ENCODE measurements at regions not wholly inside any gene's neighbourhood (a gene's known extent, or its start where the extent isn't known, plus 50 kb on each side); places are given as distances from the start of the nearest gene placed in this dataset.

- Histone ChIP-seq H3K27ac (ENCODE audit: extremely low read depth, low read depth, low read length) (no peak overlapping the region), H3K4me3 (ENCODE audit: low read depth, low read length) (no peak overlapping the region), H3K9me3 (ENCODE audit: control insufficient read depth, insufficient read depth, low read depth, low read length) (no peaks in the 10 kb centered on the region), H3K36me3 (ENCODE audit: control insufficient read depth in 2 of 2, insufficient read depth in 1 of 2, low read length in 2 of 2) (no peaks in the 10 kb centered on the region), H3K4me1 (ENCODE audit: control insufficient read depth, insufficient read depth, low read length) (no peaks in the 10 kb centered on the region)
- TF ChIP-seq ZNF157 (tag by site-specific recombination; IDR thresholded peaks at IDR 0.05) (no peak), MYNN (tag by site-specific recombination; IDR thresholded peaks at IDR 0.05; ENCODE audit: borderline replicate concordance) (no peak), ZNF175 (tag by site-specific recombination; IDR thresholded peaks at IDR 0.05) (no peak), REPIN1 (tag by site-specific recombination; IDR thresholded peaks at IDR 0.05; ENCODE audit: low read depth) (no peak), ZNF274 (IDR thresholded peaks at IDR 0.05; ENCODE audit: low read length) (no peak), ZNF274 (tag by site-specific recombination; IDR thresholded peaks at IDR 0.05; ENCODE audit: borderline replicate concordance) (no peak), BCL6B (tag by site-specific recombination; IDR thresholded peaks at IDR 0.05) (no peak), ZNF398 (tag by site-specific recombination; IDR thresholded peaks at IDR 0.05) (no peak), ZSCAN16 (tag by site-specific recombination; IDR thresholded peaks at IDR 0.05) (no peak), PRDM1 (tag by site-specific recombination; IDR thresholded peaks at IDR 0.05) (no peak)
- POLR2A ChIA-PET, result no interaction called here
- CTCF ChIA-PET, result interaction anchor here (1.4 kb wide), 1 partner anchor 191 kb away, joined by 3 read pairs; the partner anchor contains the start of gene ENC1
Observed at GRCh38 chr5:74450095-74450494, 190.4 kb downstream of the ENC1 start.

- H3K4me1 ChIP-seq (ENCODE audit: control insufficient read depth, insufficient read depth, low read length), result no peaks in the 10 kb centered on the region
- no peak for TF ChIP-seq ZNF341 (tag by site-specific recombination; IDR thresholded peaks at IDR 0.05; ENCODE audit: low read depth)
- no peak for TF ChIP-seq HOXA7 (CRISPR knock-in tag; IDR thresholded peaks at IDR 0.05; ENCODE audit: borderline replicate concordance)
- H3K36me3 ChIP-seq (ENCODE audit: control insufficient read depth in 2 of 2, insufficient read depth in 1 of 2, low read length in 2 of 2), result no peaks in the 10 kb centered on the region
- H3K9me3 ChIP-seq (ENCODE audit: control insufficient read depth, insufficient read depth, low read depth, low read length), result no peaks in the 10 kb centered on the region
- CTCF ChIA-PET, result interaction anchor here (0.7 to 1.1 kb wide), 2 partner anchors 63 to 545 kb away, joined by 3 read pairs; no protein-coding TSS in a partner anchor
- POLR2A ChIA-PET, result no interaction called here
- no peak overlapping the region for H3K4me3 ChIP-seq (ENCODE audit: low read depth, low read length)
- H3K27ac ChIP-seq (ENCODE audit: extremely low read depth, low read depth, low read length), result no peak overlapping the region
Observed at GRCh38 chr5:74446725-74447241, 193.7 kb downstream of the ENC1 start.

GRCh38 chr5:74442466-74442865 lies 198.1 kb downstream of the ENC1 start:
- no peak overlapping the region for H3K4me3 ChIP-seq (ENCODE audit: low read depth, low read length)
- TF ChIP-seq ZNF155 (tag by site-specific recombination; IDR thresholded peaks at IDR 0.05), result no peak
- no peak for TF ChIP-seq ZNF2 (tag by site-specific recombination; IDR thresholded peaks at IDR 0.05)
- no peak for TF ChIP-seq ZNF416 (tag by site-specific recombination; IDR thresholded peaks at IDR 0.05)
- no peaks in the 10 kb centered on the region for H3K4me1 ChIP-seq (ENCODE audit: control insufficient read depth, insufficient read depth, low read length)
- CTCF ChIA-PET, result no interaction called here
- H3K9me3 ChIP-seq (ENCODE audit: control insufficient read depth, insufficient read depth, low read depth, low read length), result no peaks in the 10 kb centered on the region
- H3K36me3 ChIP-seq (ENCODE audit: control insufficient read depth in 2 of 2, insufficient read depth in 1 of 2, low read length in 2 of 2), result no peaks in the 10 kb centered on the region
- POLR2A ChIA-PET, result interaction anchor here (0.6 kb wide), 2 partner anchors 197 to 873 kb away, joined by 3 read pairs; no protein-coding TSS in a partner anchor
- H3K27ac ChIP-seq (ENCODE audit: extremely low read depth, low read depth, low read length), result no peak overlapping the region

GRCh38 chr5:74441616-74442015 lies 198.9 kb downstream of the ENC1 start:
- no peaks in the 10 kb centered on the region for H3K4me1 ChIP-seq (ENCODE audit: control insufficient read depth, insufficient read depth, low read length)
- H3K36me3 ChIP-seq (ENCODE audit: control insufficient read depth in 2 of 2, insufficient read depth in 1 of 2, low read length in 2 of 2), result no peaks in the 10 kb centered on the region
- POLR2A ChIA-PET, result no interaction called here
- no peak overlapping the region for H3K4me3 ChIP-seq (ENCODE audit: low read depth, low read length)
- H3K27ac ChIP-seq (ENCODE audit: extremely low read depth, low read depth, low read length), result no peak overlapping the region
- H3K9me3 ChIP-seq (ENCODE audit: control insufficient read depth, insufficient read depth, low read depth, low read length), result no peaks in the 10 kb centered on the region
- CTCF ChIA-PET, result no interaction called here
- TF ChIP-seq ZNF132 (tag by site-specific recombination; IDR thresholded peaks at IDR 0.05; ENCODE audit: borderline replicate concordance) (no peak), ZBTB7A (tag by site-specific recombination; IDR thresholded peaks at IDR 0.05; ENCODE audit: low read depth) (no peak), PRDM4 (tag by site-specific recombination; IDR thresholded peaks at IDR 0.05) (no peak), ZNF114 (tag by site-specific recombination; IDR thresholded peaks at IDR 0.05) (no peak), ZNF2 (tag by site-specific recombination; IDR thresholded peaks at IDR 0.05) (no peak), MEIS1 (CRISPR knock-in tag; IDR thresholded peaks at IDR 0.05; ENCODE audit: borderline replicate concordance) (no peak), ZNF18 (tag by site-specific recombination; IDR thresholded peaks at IDR 0.05) (no peak), ZNF155 (tag by site-specific recombination; IDR thresholded peaks at IDR 0.05) (no peak), SP7 (tag by site-specific recombination; IDR thresholded peaks at IDR 0.05) (no peak)

Data from HEK293 (cell line).